HG02973 (cell line): ENCODE measurements at regions not wholly inside any gene's neighbourhood (a gene's known extent, or its start where the extent isn't known, plus 50 kb on each side); places are given as distances from the start of the nearest gene placed in this dataset.

Experiments
- ATAC-seq: cut with Tn5 transposase; IDR thresholded peaks from one replicate; pipeline ENCODE4 v1.9.1; 2021; ENCODE audit warnings: moderate library complexity; ENCODE audit not compliant: unreplicated experiment

GRCh38 chr3:117356091-117356705, 646.6 kb downstream of the TUSC7 start:
- ATAC-seq: no peak

GRCh38 chr3:117358717-117359314, 649.2 kb downstream of the TUSC7 start:
- ATAC-seq: no peak

GRCh38 chr3:117366574-117366973, 657.0 kb downstream of the TUSC7 start:
- ATAC-seq: peak; percentile 71

DNA sequence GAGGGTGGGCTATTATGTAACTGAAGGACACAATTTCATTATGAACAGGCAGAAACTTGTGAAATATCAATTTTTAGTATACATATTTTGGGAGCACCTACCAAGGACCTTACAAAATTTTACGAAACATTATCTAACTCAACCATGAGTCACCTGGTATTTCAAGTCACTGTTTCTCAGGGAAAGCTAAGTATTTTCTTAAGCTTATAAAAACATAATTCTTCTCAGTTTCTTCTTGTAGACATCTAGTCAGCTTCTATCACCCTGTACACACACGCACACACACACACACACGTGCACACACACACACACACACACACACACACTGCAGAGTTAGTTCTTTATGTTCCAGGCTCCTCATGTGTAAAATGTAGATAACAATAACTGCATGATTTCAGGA, 658.3 kb downstream of the TUSC7 start:
- ATAC-seq: no peak

DNA sequence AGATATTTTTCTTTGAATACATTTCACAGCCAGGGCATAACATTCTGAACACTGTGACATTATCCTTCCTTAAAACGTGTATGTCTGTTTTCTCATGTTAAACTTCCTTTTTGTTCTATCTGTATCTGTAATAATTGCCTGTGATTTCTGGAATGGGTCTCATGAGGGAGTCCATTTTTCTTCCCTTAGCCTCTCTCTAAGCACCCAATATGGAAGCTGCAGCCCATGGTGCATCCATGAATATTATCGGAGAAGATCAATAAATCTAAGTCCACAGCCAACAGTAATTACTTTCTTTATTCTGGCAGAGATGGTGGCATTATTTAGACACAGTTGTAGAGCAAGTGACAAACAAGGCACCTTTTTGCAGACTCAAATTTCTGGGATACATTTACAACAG, 671.1 kb downstream of the TUSC7 start:
- no peak for ATAC-seq

DNA sequence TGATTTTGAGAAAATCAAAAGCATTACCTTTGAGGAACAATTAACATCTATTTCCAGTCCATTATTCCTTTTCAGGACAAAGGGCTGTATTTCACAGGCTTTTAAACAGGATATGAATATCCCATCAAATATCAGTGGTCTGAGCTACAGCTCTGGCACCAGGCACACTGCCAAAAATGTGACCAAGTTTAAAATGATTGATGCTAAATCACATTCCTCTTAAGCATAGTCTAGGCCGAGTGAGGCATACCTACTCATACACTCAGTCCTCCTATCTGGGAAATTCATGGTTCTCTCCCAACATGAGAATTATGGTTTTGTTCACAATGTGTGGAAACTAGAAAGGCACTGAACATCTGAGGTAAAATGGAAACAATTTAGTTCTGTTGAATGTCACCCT, 683.5 kb downstream of the TUSC7 start:
- ATAC-seq: no peak

DNA sequence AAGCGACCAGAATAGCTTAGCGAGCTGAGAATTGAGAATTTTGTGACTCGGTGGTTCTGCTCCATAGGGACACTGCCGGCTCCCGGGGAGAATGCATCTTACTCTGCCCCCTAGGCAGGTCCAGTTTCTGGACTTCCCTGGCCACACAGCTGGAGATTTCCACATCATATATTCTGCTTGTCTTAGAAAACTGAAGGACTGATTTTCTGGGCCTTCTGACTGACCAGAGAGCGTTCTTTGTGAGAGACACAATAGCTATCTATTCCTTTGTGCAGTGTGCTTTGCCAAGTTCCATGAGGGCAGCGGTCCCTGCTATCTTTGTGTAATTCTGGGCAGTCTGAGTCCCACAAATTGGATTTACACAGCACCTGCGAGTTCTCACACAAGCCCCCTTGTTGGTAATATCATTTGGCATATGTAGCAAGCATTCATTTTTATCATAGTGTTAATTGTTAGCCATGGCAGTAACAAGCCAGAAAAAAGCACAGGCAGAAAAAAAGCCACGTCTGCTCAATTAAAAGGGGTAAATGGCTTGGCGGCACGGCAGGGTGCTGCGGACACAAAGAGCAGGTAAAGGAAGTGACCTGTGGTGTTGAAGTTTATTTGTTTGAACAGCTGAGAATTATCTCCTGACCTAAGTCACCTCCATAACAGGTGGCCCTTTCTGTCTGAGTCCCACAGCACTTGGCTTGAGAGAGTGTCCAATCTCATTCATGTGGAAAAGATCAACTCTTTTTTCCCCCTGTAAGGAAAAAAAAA, 688.7 kb downstream of the TUSC7 start:
- ATAC-seq: no peak

- ATAC-seq: no peak
Observed at GRCh38 chr3:117399311-117400078, 689.9 kb downstream of the TUSC7 start.

GRCh38 chr3:117400303-117400702, 690.7 kb downstream of the TUSC7 start:
- ATAC-seq: no peak

- no peak for ATAC-seq
Observed at GRCh38 chr3:117404141-117404540, 694.6 kb downstream of the TUSC7 start.

DNA sequence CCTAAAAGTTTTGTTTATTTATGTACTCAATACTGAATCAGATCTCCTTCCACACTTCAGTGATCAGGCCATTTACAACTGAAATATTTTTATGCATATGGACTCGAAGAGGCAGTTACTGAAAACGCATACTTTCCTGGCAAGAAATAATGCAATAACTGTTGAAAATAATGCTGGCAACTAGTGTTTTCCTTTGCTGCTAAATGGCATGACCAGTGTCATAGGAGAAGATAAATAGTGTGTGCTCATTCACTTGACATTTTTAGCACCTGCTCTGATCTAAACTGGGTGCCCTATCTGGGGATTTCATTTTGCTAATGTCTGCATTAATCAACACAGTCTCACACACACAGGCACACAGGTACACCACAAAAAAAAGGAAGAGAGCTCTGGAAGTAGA, 695.2 kb downstream of the TUSC7 start:
- no peak for ATAC-seq

- ATAC-seq: no peak
Observed at GRCh38 chr3:117405359-117405758, 695.8 kb downstream of the TUSC7 start.

DNA sequence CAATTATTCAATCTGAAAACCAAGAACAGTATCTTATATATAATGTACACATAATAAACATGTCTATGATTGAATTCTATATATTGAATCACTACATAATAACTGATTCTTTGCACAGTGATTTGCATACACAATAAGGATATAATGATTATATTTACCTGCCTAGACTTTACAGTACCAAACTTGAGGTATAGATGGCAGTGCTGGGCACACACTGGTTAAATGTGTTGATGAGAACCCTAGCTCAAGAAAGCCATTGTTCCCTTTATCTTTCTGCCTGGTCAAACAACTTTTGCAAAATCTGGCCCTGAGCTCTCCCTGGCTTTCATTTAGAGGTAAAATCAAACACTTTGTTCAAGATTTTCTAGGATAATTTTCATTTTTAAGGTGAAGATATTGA, 697.7 kb downstream of the TUSC7 start:
- peak; percentile 62 for ATAC-seq

- no peak for ATAC-seq
Observed at GRCh38 chr3:117408811-117409210, 699.2 kb downstream of the TUSC7 start.

GRCh38 chr3:117409256-117409655, 699.7 kb downstream of the TUSC7 start:
- ATAC-seq: no peak

- no peak for ATAC-seq
Observed at GRCh38 chr3:117409701-117410459, 700.3 kb downstream of the TUSC7 start.

GRCh38 chr3:117411971-117412370, 702.4 kb downstream of the TUSC7 start:
- no peak for ATAC-seq

- ATAC-seq: no peak
Observed at GRCh38 chr3:117417411-117417810, 707.8 kb downstream of the TUSC7 start.

DNA sequence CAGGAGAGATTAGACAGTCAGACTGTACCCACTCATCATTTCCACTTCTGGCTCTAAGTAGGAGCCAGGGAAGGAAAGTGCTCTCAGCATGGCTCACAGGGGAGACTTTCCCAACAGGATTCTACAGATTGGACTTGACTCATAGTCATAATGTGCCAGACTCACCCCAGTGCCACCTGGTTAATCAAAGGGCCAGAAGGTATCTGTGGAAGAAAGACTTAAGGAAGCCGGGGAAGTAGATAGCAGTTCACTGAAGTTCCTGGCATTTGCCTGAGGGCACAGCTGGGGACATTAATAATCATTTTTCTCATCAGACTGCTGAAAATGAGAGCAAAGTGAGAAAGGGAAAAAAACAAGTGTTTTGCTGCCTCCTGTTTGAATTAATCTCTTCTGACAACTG, 717.5 kb downstream of the TUSC7 start:
- no peak for ATAC-seq

DNA sequence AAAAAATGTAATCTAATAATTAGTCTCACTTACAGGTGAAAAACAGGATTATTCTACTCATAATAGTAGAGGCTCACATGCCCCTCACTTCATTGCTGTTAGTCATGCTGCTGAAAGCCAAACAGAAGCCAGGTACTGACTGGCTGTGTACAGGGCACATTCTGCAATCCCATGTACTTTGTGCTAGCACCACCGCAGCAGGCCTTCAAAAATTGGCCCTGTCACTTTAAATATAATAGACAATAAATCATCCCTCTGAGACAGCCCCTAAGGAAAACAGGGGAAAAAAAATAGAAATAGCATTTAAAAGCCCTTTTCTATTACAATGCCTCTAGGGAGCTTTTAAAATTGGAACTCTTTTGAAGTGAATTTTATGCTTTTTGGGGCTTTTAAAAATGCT, 723.8 kb downstream of the TUSC7 start:
- no peak for ATAC-seq
